CD14-positive monocyte (primary cell): ENCODE measurements at regions not wholly inside any gene's neighbourhood (a gene's known extent, or its start where the extent isn't known, plus 50 kb on each side); places are given as distances from the start of the nearest gene placed in this dataset.

ENCODE experiments used
- DNase-seq, 3 donors: peaks; one replicate each; pipeline ENCODE4 v3.0.0-alpha.2; 2011 to 2022
- H2AFZ ChIP-seq: 2 replicates; pipeline ENCODE4 v1.6.0; 2012; ENCODE audit warnings: mild to moderate bottlenecking, low read depth, low read length, inconsistent platforms; ENCODE audit not compliant: insufficient read depth, poor library complexity, severe bottlenecking
- H3K27ac ChIP-seq, 2 donors: 1 replicate in 1 of 2; 2 replicates in 1 of 2; pipeline ENCODE4 v1.5.1; 2012 to 2013; ENCODE audit warnings: low read length in 2 of 2, control low read depth in 1 of 2, inconsistent platforms in 1 of 2, low read depth in 1 of 2, mild to moderate bottlenecking in 1 of 2
- H3K27me3 ChIP-seq, 2 donors: one replicate each; pipeline versions ENCODE4 v1.6.0 to v1.6.1; 2011 to 2013; ENCODE audit warnings: low read length in 2 of 2; ENCODE audit not compliant: control insufficient read depth in 2 of 2, insufficient read depth in 2 of 2
- H3K36me3 ChIP-seq, 2 donors: replicated peaks in 1 of 2; 1 replicate in 1 of 2; 2 replicates in 1 of 2; pipeline versions ENCODE4 v1.5.1 to v1.6.1; 2012 to 2013; ENCODE audit warnings: low read length in 2 of 2, control low read depth in 1 of 2, inconsistent platforms in 1 of 2, mild to moderate bottlenecking in 1 of 2; ENCODE audit not compliant: insufficient read depth in 2 of 2, control insufficient read depth in 1 of 2
- H3K4me1 ChIP-seq, 2 donors: 1 replicate in 1 of 2; 2 replicates in 1 of 2; pipeline versions ENCODE4 v1.5.1 to v1.6.1; 2012 to 2013; ENCODE audit warnings: low read length in 2 of 2, control low read depth in 1 of 2, inconsistent platforms in 1 of 2, mild to moderate bottlenecking in 1 of 2, moderate library complexity in 1 of 2; ENCODE audit not compliant: insufficient read depth in 2 of 2, control insufficient read depth in 1 of 2
- H3K4me2 ChIP-seq: replicated peaks from 2 replicates; pipeline ENCODE3; 2012; ENCODE audit warnings: low read length, moderate library complexity, mild to moderate bottlenecking; ENCODE audit not compliant: poor library complexity, severe bottlenecking; ENCODE audit errors: extremely low read depth
- H3K4me3 ChIP-seq, 3 experiments: fragments of 200-600 bp in 1 of 3; sonication (generic) in 1 of 3; replicated peaks in 1 of 3; 1 replicate in 2 of 3; 2 replicates in 1 of 3; pipeline ENCODE4 v1.5.1; 2011 to 2013; ENCODE audit warnings: low read length in 3 of 3, mild to moderate bottlenecking in 3 of 3, control low read depth in 2 of 3, low read depth in 2 of 3, inconsistent platforms in 1 of 3, moderate library complexity in 1 of 3
- H3K79me2 ChIP-seq: 2 replicates; pipeline ENCODE4 v1.6.0; 2012; ENCODE audit warnings: mild to moderate bottlenecking, control low read depth, inconsistent platforms, low read length, moderate library complexity; ENCODE audit not compliant: insufficient read depth
- H3K9ac ChIP-seq: 2 replicates; pipeline ENCODE4 v1.6.0; 2017; ENCODE audit warnings: low read length, mild to moderate bottlenecking; ENCODE audit not compliant: insufficient read depth, poor library complexity, severe bottlenecking
- H3K9me3 ChIP-seq, 2 donors: replicated peaks in 1 of 2; 1 replicate in 1 of 2; 2 replicates in 1 of 2; pipeline versions ENCODE4 v1.5.1 to v1.6.1; 2012 to 2013; ENCODE audit warnings: low read length in 2 of 2, control low read depth in 1 of 2; ENCODE audit not compliant: control insufficient read depth in 1 of 2, insufficient read depth in 1 of 2
- H4K20me1 ChIP-seq: 2 replicates; pipeline ENCODE4 v1.6.0; 2012; ENCODE audit warnings: mild to moderate bottlenecking, low read length, control low read depth, moderate library complexity; ENCODE audit not compliant: insufficient read depth
- H3K27ac Mint-ChIP-seq, 7 donors: one replicate each; pipeline ENCODE4 v1.8.0; 2020; ENCODE audit warnings: mild to moderate bottlenecking in 7 of 7, mixed read lengths in 7 of 7, moderate library complexity in 6 of 7, inconsistent platforms in 2 of 7
- H3K27me3 Mint-ChIP-seq, 3 donors: one replicate each; pipeline ENCODE4 v1.8.0; 2021 to 2022; ENCODE audit warnings: low read depth in 3 of 3, mild to moderate bottlenecking in 3 of 3, mixed read lengths in 3 of 3, moderate library complexity in 3 of 3, inconsistent platforms in 1 of 3
- H3K36me3 Mint-ChIP-seq, 2 donors: one replicate each; pipeline ENCODE4 v1.8.0; 2020; ENCODE audit warnings: mixed read lengths in 2 of 2, inconsistent platforms in 1 of 2, mild to moderate bottlenecking in 1 of 2
- H3K4me1 Mint-ChIP-seq: one replicate; pipeline ENCODE4 v1.8.0; 2020; ENCODE audit warnings: mild to moderate bottlenecking, mixed read lengths
- H3K4me3 Mint-ChIP-seq, 2 donors: one replicate each; pipeline ENCODE4 v1.8.0; 2020; ENCODE audit warnings: mild to moderate bottlenecking in 2 of 2, mixed read lengths in 2 of 2, moderate library complexity in 1 of 2
- H3K9me3 Mint-ChIP-seq, 7 donors: one replicate each; pipeline ENCODE4 v1.8.0; 2020 to 2022; ENCODE audit warnings: mixed read lengths in 7 of 7, mild to moderate bottlenecking in 6 of 7, moderate library complexity in 6 of 7, inconsistent platforms in 2 of 7
- CTCF ChIP-seq: fragments of 200-600 bp; IDR thresholded peaks from one replicate; pipeline ENCODE4 v1.8.0; 2022; ENCODE audit warnings: antibody characterized with exemption, mild to moderate bottlenecking
- WGBS: methylation state at CpG from one replicate; pipeline ENCODE4 v1.1.5; 2013; ENCODE audit warnings: missing lambda C conversion rate; ENCODE audit not compliant: insufficient coverage; 5-methylcytosine and 5-hydroxymethylcytosine counted together
- intact Hi-C, 2 donors: fragments of 100-400 bp; cut with micrococcal nuclease; formaldehyde crosslinking; loops; one replicate each; pipeline versions ENCODE4 v1.15.0 to v1.15.1; 2023

GRCh38 chrX:87846956-87847355 is 329.4 kb downstream of the KLHL4 start:
- no peak for DNase-seq
- H4K20me1 ChIP-seq: no peaks in the 10 kb centered on the region
- H3K9me3 ChIP-seq: peaks cover 0 to 6% of the 10 kb centered on the region in 2 donors
- H2AFZ ChIP-seq: no peak overlapping the region
- H3K36me3 Mint-ChIP-seq: no peaks in the 10 kb centered on the region
- no peak overlapping the region for H3K9ac ChIP-seq
- no peak overlapping the region for H3K27ac Mint-ChIP-seq
- no peak for TF ChIP-seq CTCF
- no peaks in the 10 kb centered on the region for H3K4me1 ChIP-seq
- WGBS: no CpG with 5 or more reads among the region's 1 CpG
- H3K4me1 Mint-ChIP-seq: no peaks in the 10 kb centered on the region
- H3K27me3 Mint-ChIP-seq: peaks cover 0 to 5% (median 0%) of the 10 kb centered on the region in 3 donors
- peaks cover 0 to 13% (median 2%) of the 10 kb centered on the region in 7 donors for H3K9me3 Mint-ChIP-seq
- H3K4me3 Mint-ChIP-seq: no peak overlapping the region
- H3K4me2 ChIP-seq: no peak overlapping the region
- H3K4me3 ChIP-seq: no peak overlapping the region
- H3K27me3 ChIP-seq: no peaks in the 10 kb centered on the region
- intact Hi-C loops: no loop called here
- no peaks in the 10 kb centered on the region for H3K36me3 ChIP-seq
- no peak overlapping the region for H3K27ac ChIP-seq
- H3K79me2 ChIP-seq: no peaks in the 10 kb centered on the region

DNA sequence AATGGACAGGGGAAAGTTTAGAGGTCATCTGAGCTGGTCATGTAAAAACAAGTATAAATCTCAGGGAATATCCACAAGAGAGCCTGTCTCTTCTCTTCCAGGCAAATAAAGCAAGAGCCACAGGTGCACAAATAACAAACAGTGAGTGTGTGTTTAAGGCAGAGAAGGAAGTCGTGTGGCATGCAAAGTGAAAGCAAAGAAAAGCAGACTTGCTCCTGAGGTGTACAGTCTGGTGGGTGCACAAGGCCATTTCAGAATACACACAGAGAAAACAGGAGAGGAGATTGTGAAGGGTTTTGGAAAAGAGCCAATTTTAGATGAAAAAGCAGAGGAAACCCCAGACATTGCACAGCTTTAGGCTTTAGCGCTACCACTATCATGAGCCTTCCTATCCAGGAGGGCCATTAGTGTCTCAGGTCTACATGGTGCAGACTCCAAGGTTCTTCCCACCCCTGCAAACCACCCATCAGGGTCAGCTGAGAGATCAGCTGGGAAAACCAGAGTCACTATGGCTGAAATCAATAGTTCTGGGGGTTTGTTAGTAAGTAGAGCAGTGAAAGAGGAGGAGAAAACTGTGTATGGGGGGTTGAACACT is 355.8 kb downstream of the KLHL4 start:
- no peak overlapping the region for H3K4me2 ChIP-seq
- H2AFZ ChIP-seq: no peak overlapping the region
- no peak for DNase-seq
- Mint-ChIP-seq H3K4me1 (no peaks in the 10 kb centered on the region), H3K27ac (no peak overlapping the region), H3K27me3 (no peaks in the 10 kb centered on the region), H3K9me3 (peaks cover 0 to 6% (median 0%) of the 10 kb centered on the region in 7 donors), H3K36me3 (no peaks in the 10 kb centered on the region), H3K4me3 (no peak overlapping the region)
- no peak overlapping the region for H3K4me3 ChIP-seq
- TF ChIP-seq CTCF: no peak
- no peaks in the 10 kb centered on the region for H3K79me2 ChIP-seq
- H4K20me1 ChIP-seq: no peaks in the 10 kb centered on the region
- peaks cover 0 to 4% of the 10 kb centered on the region in 2 donors for H3K9me3 ChIP-seq
- intact Hi-C loops: no loop called here
- H3K4me1 ChIP-seq: no peaks in the 10 kb centered on the region
- H3K27ac ChIP-seq: no peak overlapping the region
- no peaks in the 10 kb centered on the region for H3K27me3 ChIP-seq
- no peak overlapping the region for H3K9ac ChIP-seq
- H3K36me3 ChIP-seq: no peaks in the 10 kb centered on the region
- no CpG with 5 or more reads among the region's 2 CpGs for whole genome bisulfite sequencing
